Omental fat pad (tissue), 3 donors: ENCODE measurements at regions not wholly inside any gene's neighbourhood (a gene's known extent, or its start where the extent isn't known, plus 50 kb on each side); places are given as distances from the start of the nearest gene placed in this dataset.

Experiments used
- ATAC-seq: fragments of 150-250 bp; one replicate; pipeline ENCODE4 v1.9.1; 2016; ENCODE audit warnings: mild to moderate bottlenecking, moderate library complexity; ENCODE audit not compliant: low FRiP score
- DNase-seq: peaks from one replicate; pipeline ENCODE4 v3.0.0-alpha.2; 2019; ENCODE audit warnings: low spot score
- TF ChIP-seq, protein P1 (sequence below), 3 donors: fragments of 450-650 bp; IDR thresholded peaks; one replicate each; pipeline ENCODE4 v1.5.1; 2016 to 2017; ENCODE audit warnings: antibody characterized with exemption in 3 of 3, mild to moderate bottlenecking in 3 of 3, moderate library complexity in 2 of 3

DNA sequence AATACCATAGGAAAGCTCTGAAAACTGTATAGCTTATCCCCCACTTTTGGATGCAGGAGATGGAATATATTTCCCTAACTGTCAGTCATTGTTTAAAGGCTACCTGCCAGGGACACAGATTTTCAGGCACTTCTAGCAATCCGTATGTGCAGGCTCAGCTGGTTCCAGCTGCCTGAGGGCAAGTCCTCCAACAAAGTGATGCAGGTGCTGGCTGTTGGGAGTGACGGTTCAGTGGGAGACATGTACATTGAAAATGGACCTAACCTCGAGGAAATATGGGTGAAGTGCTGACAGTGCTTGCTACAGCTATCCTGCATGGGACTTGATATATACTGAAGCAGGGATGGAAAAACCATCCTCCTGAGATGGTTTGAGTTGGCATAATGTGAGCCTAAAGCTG lies 153.1 kb upstream of the GAP43 start:
- no peak for DNase-seq
- TF ChIP-seq, protein P1, sequence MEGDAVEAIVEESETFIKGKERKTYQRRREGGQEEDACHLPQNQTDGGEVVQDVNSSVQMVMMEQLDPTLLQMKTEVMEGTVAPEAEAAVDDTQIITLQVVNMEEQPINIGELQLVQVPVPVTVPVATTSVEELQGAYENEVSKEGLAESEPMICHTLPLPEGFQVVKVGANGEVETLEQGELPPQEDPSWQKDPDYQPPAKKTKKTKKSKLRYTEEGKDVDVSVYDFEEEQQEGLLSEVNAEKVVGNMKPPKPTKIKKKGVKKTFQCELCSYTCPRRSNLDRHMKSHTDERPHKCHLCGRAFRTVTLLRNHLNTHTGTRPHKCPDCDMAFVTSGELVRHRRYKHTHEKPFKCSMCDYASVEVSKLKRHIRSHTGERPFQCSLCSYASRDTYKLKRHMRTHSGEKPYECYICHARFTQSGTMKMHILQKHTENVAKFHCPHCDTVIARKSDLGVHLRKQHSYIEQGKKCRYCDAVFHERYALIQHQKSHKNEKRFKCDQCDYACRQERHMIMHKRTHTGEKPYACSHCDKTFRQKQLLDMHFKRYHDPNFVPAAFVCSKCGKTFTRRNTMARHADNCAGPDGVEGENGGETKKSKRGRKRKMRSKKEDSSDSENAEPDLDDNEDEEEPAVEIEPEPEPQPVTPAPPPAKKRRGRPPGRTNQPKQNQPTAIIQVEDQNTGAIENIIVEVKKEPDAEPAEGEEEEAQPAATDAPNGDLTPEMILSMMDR (IDR thresholded peaks at IDR 0.05), result no peak
- no peak for ATAC-seq

DNA sequence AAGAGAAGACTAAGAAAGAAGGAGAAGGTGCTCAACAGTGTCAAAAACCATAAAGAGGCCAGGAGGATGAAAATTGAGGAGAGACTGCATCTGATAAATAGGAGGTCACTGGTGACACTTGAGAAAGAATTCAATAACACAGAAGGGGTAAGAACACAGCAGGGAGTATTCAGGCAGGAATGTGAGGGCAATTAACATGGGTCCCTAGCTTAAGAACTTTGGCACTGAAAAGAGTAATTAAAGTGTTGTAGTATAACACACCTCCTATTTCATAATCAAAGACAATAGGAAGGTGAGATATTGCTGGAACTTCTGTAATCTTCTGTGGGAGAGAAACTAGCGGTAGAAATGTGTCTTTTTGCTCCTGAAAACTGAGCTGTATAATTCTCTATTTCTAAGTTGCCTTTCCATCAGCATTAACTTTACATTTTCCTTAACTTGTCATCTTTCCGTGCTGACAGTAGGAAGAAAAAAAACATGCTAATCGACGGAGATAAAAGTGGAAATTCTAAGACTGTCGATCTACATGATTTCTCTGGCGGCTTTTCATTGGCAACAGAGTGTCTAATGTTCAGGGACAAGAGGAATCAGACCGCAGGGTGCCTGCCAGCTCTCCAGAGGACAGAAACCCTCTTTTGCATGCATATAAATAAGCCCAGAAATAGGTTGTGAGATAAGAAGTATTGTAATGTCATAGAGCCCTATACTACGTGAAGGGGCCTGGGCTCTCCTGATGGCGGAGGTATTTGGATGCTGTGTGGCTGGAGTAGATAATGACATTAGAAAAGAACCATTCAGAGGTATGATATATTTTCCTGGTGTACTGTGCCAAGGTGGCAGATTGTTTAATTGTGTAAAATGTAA lies 147.9 kb upstream of the GAP43 start:
- TF ChIP-seq, protein P1 (IDR thresholded peaks at IDR 0.05), result no peak
- DNase-seq (no peak), ATAC-seq (no peak)

DNA sequence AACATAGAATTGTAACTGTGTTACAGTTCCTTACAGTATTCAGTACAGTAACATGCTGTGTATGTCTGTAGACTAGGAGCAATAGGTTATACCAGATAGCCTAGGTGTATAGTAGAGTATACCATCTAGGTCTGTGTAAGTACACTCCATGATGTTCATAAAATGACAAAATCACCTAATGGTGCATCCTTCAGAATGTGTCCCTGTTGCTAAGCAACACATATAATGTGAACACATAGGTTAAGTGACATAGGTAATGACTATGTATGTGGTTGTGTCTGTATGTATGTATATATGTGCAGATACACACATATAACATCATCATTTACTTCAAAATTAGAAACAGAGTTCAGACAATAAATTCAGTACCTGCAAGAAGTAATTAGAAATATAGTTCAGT lies 146.8 kb upstream of the GAP43 start:
- TF ChIP-seq, protein P1 (IDR thresholded peaks at IDR 0.05), result no peak
- no peak for DNase-seq
- no peak for ATAC-seq

DNA sequence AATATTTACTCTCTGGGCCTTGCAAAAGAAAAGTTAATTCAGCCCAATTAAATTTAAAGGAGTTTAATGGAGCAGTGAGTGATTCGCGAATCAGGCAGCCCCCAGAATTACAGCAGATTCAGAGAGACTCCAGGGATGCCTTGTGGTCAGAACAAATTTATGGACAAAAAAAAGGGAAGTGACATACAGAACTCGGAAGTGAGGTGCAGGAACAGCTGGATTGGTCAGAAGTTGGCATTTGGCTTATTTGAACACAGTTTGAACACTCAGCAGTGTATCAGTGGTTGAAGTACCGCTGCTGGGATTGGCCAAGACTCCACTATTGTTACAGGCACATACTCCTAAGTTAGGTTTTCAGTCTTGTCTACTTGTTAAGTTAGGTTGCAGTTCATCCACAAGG lies 145.0 kb upstream of the GAP43 start:
- DNase-seq (no peak), ATAC-seq (no peak)
- TF ChIP-seq, protein P1 (IDR thresholded peaks at IDR 0.05), result no peak

DNA sequence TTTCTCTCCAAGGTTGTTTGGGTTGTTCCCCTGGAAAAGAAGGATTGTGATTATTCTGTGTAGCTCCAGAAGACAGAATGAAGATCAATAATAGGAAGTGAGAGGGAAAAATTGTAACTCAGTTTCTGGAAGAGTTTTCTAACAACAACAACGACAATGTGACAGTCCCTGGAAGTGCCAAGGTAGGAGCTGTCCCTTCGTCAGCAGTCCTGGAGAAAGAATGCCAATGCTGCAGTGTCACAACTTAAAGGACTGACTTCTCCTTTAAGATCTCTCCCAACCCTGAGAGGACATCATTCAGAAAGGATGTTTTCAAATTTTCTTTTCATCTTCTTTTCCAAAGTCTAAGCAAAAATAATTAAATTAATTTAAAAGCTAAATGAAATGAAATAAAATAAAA lies 136.4 kb upstream of the GAP43 start:
- DNase-seq, result no peak
- TF ChIP-seq, protein P1 (IDR thresholded peaks at IDR 0.05), result no peak
- ATAC-seq, result no peak

DNA sequence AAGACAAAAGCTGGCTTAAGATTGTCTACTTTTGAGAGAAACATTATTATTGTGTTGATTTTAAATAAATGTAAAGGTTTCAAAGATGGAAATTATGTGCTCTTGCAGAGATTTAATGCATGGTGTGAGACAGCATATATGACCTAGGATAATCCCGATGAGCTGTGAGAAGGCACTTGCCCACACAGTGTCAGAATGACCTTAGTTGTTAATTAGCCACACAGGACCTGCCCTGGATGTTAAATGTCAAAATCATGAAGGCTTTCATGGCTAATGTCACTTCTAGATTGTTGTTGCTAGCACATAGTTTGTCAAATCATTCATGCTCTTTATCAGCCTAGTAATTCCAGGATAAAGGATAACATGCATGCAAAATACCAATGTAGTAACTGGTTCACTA lies 135.3 kb upstream of the GAP43 start:
- ATAC-seq, result no peak
- no peak for DNase-seq
- TF ChIP-seq, protein P1 (IDR thresholded peaks at IDR 0.05), result no peak

DNA sequence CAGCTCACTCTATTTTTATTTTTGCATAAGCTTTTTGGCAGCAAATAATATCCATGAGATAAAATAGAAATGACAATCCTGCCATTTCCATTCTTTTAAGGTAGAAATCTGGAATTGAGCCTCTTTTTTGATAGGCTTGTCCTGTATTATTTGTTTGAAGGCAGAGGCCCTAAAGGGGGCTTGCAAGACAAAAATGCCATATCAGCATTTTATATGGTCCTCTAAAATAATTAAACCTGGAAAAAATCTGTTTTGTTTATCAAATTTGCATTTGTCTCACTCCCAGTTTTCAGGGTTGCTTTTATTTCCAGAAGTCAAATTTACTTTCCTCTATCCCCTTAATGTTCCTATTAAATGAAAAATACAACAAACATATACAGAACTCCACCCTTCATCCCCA lies 134.9 kb upstream of the GAP43 start:
- TF ChIP-seq, protein P1 (IDR thresholded peaks at IDR 0.05), result no peak
- ATAC-seq (no peak), DNase-seq (no peak)
